ENCODE measurements at regions not wholly inside any gene's neighbourhood (a gene's known extent, or its start where the extent isn't known, plus 50 kb on each side); places are given as distances from the start of the nearest gene placed in this dataset.

GRCh38 chr15:37481126-37481525, 380.8 kb upstream of the MEIS2 start:
- Histone ChIP-seq H4K20me1 (replicated peaks; ENCODE audit: insufficient read depth) (no peaks in the 10 kb centered on the region), H3K4me3 (no peak overlapping the region), H3F3A (replicated peaks; ENCODE audit: low read depth) (no peaks in the 10 kb centered on the region), H3K36me3 (ENCODE audit: insufficient read depth) (no peaks in the 10 kb centered on the region), H3K27me3 (ENCODE audit: insufficient read depth) (no peaks in the 10 kb centered on the region), H3K27ac (ENCODE audit: low read depth) (no peak overlapping the region), H3K4me1 (ENCODE audit: insufficient read depth) (no peaks in the 10 kb centered on the region), H3K79me2 (replicated peaks; ENCODE audit: insufficient read depth) (no peaks in the 10 kb centered on the region), H2AFZ (no peak overlapping the region), H3K9me2 (ENCODE audit: insufficient read depth) (0 out of 2 replicates have a peak, but pooled peaks cover 3% of the 10 kb centered on the region), H3K4me2 (no peak overlapping the region)
- Mint-ChIP-seq H3K9me3 (peaks cover 13% of the 10 kb centered on the region), H3K4me3 (no peak overlapping the region), H3K4me1 (no peaks in the 10 kb centered on the region), H3K27ac (no peak overlapping the region), H3K36me3 (ENCODE audit: low read depth) (no peaks in the 10 kb centered on the region), H3K27me3 (ENCODE audit: insufficient read depth, low read depth, poor library complexity) (no peaks in the 10 kb centered on the region)
- DNase-seq (ENCODE audit: low spot score) (no peak), ATAC-seq (no peak)
- TF ChIP-seq ZNF114 (CRISPR knock-in tag; IDR thresholded peaks at IDR 0.05) (no peak), JUNB (IDR thresholded peaks at IDR 0.05; ENCODE audit: unreplicated experiment) (no peak), POLR2AphosphoS5 (IDR thresholded peaks at IDR 0.05; ENCODE audit: low read depth) (no peak), CTCF (conservative IDR thresholded peaks at IDR 0.05; ENCODE audit: low read depth in 2 of 2) (no peak), CREB1 (CRISPR knock-in tag; IDR thresholded peaks at IDR 0.05; ENCODE audit: low read depth) (no peak), STAT1 (IDR thresholded peaks at IDR 0.05; ENCODE audit: unreplicated experiment) (no peak), ETS1 (IDR thresholded peaks at IDR 0.05) (no peak), ZNF462 (CRISPR knock-in tag; IDR thresholded peaks at IDR 0.05) (no peak), EZH2phosphoT487 (IDR thresholded peaks at IDR 0.05; ENCODE audit: unreplicated experiment) (no peak), NANOG (IDR thresholded peaks at IDR 0.05; ENCODE audit: borderline replicate concordance) (no peak), EZH2 (IDR thresholded peaks at IDR 0.05; ENCODE audit: low read depth, unreplicated experiment) (no peak), REST (IDR thresholded peaks at IDR 0.05; ENCODE audit: unreplicated experiment) (no peak), ZNF331 (CRISPR knock-in tag; IDR thresholded peaks at IDR 0.05; ENCODE audit: low read depth) (no peak)

Measured in GM23338 (cell line).